GM12872 (cell line): ENCODE measurements at regions not wholly inside any gene's neighbourhood (a gene's known extent, or its start where the extent isn't known, plus 50 kb on each side); places are given as distances from the start of the nearest gene placed in this dataset.

Experiments used
- TF ChIP-seq, protein P1 (sequence below): IDR thresholded peaks from 3 replicates; pipeline ENCODE4 v1.5.1; 2011; ENCODE audit warnings: low read depth, mild to moderate bottlenecking, low read length, moderate library complexity; ENCODE audit not compliant: insufficient read depth

GRCh38 chr9:110142868-110143481, 65.0 kb downstream of the C9orf152 start:
- TF ChIP-seq, protein P1, sequence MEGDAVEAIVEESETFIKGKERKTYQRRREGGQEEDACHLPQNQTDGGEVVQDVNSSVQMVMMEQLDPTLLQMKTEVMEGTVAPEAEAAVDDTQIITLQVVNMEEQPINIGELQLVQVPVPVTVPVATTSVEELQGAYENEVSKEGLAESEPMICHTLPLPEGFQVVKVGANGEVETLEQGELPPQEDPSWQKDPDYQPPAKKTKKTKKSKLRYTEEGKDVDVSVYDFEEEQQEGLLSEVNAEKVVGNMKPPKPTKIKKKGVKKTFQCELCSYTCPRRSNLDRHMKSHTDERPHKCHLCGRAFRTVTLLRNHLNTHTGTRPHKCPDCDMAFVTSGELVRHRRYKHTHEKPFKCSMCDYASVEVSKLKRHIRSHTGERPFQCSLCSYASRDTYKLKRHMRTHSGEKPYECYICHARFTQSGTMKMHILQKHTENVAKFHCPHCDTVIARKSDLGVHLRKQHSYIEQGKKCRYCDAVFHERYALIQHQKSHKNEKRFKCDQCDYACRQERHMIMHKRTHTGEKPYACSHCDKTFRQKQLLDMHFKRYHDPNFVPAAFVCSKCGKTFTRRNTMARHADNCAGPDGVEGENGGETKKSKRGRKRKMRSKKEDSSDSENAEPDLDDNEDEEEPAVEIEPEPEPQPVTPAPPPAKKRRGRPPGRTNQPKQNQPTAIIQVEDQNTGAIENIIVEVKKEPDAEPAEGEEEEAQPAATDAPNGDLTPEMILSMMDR: peak; percentile 27; the same call in 1 of the 3 replicates

GRCh38 chr9:110143485-110143884, 64.5 kb downstream of the C9orf152 start:
- TF ChIP-seq, protein P1: no peak

DNA sequence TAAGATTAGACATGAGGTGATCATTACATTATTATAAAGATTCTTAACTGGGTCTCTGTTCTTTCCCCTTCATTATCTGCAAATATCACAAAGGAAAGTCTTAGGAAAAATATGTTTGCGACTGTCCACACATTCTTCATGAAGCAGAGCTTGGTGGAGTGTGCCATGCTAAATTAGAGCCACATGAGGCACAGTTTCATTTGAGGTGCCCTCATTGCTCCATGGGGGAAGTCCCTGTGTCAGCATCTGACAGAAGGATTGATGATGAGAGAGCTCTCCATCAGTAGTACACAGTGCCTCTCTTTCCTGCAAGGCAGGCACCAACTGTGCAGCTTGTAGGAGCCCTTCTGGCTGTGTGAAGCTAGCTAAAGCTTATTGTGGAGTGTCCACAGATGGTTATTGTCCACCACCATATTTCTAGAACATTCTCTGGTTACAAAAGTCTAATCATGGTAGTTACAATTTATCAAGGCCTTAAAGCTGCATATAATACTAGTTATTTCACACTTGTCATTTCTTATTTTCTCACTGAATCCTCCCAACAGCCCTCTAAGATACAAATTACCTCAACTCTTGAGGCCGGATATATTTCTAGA, 63.9 kb downstream of the C9orf152 start:
- TF ChIP-seq, protein P1: peak; percentile 32; the same call in 2 of the 3 replicates

GRCh38 chr9:110146373-110146772, 61.6 kb downstream of the C9orf152 start:
- TF ChIP-seq, protein P1: no peak

GRCh38 chr9:110148384-110148783, 59.6 kb downstream of the C9orf152 start:
- TF ChIP-seq, protein P1: no peak

GRCh38 chr9:110148891-110149290, 59.1 kb downstream of the C9orf152 start:
- TF ChIP-seq, protein P1: no peak
